SK-N-SH (cell line): ENCODE measurements at regions not wholly inside any gene's neighbourhood (a gene's known extent, or its start where the extent isn't known, plus 50 kb on each side); places are given as distances from the start of the nearest gene placed in this dataset.

Experiments used
- CTCF ChIA-PET: fragments of 300-600, 350-600 bp; formaldehyde crosslinking; extraction: SDS; loops from one replicate; lab custom pipeline; 2021; lab: Yijun Ruan, JAX
- POLR2A ChIA-PET: fragments of 350-600 bp; sonication (Branson Sonifier 250); formaldehyde crosslinking; extraction: SDS; loops from one replicate; lab custom pipeline; 2020; ENCODE audit warnings: antibody characterized with exemption, inconsistent platforms; lab: Yijun Ruan, JAX
- DNase-seq: peaks from one replicate; pipeline ENCODE4 v3.0.0; 2012
- H2AFZ ChIP-seq: fragments of 200-600 bp; sonication (generic); 2 replicates; pipeline ENCODE4 v1.8.1; 2016; ENCODE audit warnings: antibody characterized with exemption, mild to moderate bottlenecking, low read depth
- H3F3A ChIP-seq: fragments of 200-600 bp; sonication (generic); replicated peaks from 2 replicates; pipeline ENCODE3; 2016; ENCODE audit warnings: antibody characterized with exemption, mild to moderate bottlenecking; ENCODE audit not compliant: insufficient read depth
- H3K27ac ChIP-seq, 2 experiments: fragments of 200-500 bp in 1 of 2; fragments of 200-600 bp in 1 of 2; sonication (Bioruptor generic) in 1 of 2; sonication (generic), shearing (Covaris generic) in 1 of 2; 2 replicates each; pipeline versions ENCODE4 v1.5.1 to v1.6.1; 2014 to 2016; ENCODE audit warnings: low read depth in 2 of 2, inconsistent platforms in 1 of 2, low read length in 1 of 2, mild to moderate bottlenecking in 1 of 2, mixed read lengths in 1 of 2
- H3K27me3 ChIP-seq: fragments of 200-600 bp; sonication (generic), shearing (Covaris generic); 2 replicates; pipeline ENCODE4 v1.6.1; 2016; ENCODE audit warnings: mixed run types; ENCODE audit not compliant: insufficient read depth
- H3K36me3 ChIP-seq, 2 experiments: fragments of 200-500 bp in 1 of 2; fragments of 200-600 bp in 1 of 2; sonication (Bioruptor generic) in 1 of 2; sonication (generic) in 1 of 2; replicated peaks in 1 of 2; 2 replicates each; pipeline versions ENCODE3 to v1.5.1; 2014 to 2016; ENCODE audit warnings: low read length in 1 of 2, mild to moderate bottlenecking in 1 of 2; ENCODE audit not compliant: insufficient read depth in 2 of 2, control insufficient read depth in 1 of 2
- H3K4me1 ChIP-seq, 2 experiments: fragments of 200-500 bp in 1 of 2; fragments of 200-600 bp in 1 of 2; sonication (Bioruptor generic) in 1 of 2; sonication (generic), shearing (Covaris generic) in 1 of 2; 2 replicates each; pipeline versions ENCODE4 v1.5.1 to v1.6.1; 2014 to 2016; ENCODE audit warnings: low read depth in 1 of 2, low read length in 1 of 2, mixed run types in 1 of 2; ENCODE audit not compliant: insufficient read depth in 2 of 2, control insufficient read depth in 1 of 2
- H3K4me2 ChIP-seq: fragments of 200-600 bp; sonication (generic), shearing (Covaris generic); 2 replicates; pipeline ENCODE4 v1.6.1; 2017; ENCODE audit warnings: mixed run types
- H3K4me3 ChIP-seq, 2 experiments: fragments of 200-500 bp in 1 of 2; fragments of 200-600 bp in 1 of 2; sonication (Bioruptor generic) in 1 of 2; sonication (generic), shearing (Covaris generic) in 1 of 2; 2 replicates each; pipeline versions ENCODE4 v1.5.1 to v1.8.1; 2014 to 2016; ENCODE audit warnings: low read depth in 2 of 2, inconsistent platforms in 1 of 2, low read length in 1 of 2, mild to moderate bottlenecking in 1 of 2, mixed read lengths in 1 of 2, moderate library complexity in 1 of 2
- H3K79me2 ChIP-seq: fragments of 200-600 bp; sonication (generic); 2 replicates; pipeline ENCODE4 v1.8.1; 2017; ENCODE audit warnings: mild to moderate bottlenecking; ENCODE audit not compliant: insufficient read depth
- H3K9ac ChIP-seq: fragments of 200-600 bp; sonication (generic); 2 replicates; pipeline ENCODE4 v1.6.1; 2017; ENCODE audit warnings: mixed run types
- H3K9me2 ChIP-seq: fragments of 200-600 bp; sonication (generic); 2 replicates; pipeline ENCODE4 v1.6.1; 2017; ENCODE audit warnings: mixed run types
- H3K9me3 ChIP-seq: fragments of 200-600 bp; sonication (generic); 2 replicates; pipeline ENCODE4 v1.6.1; 2017; ENCODE audit warnings: mixed run types, mild to moderate bottlenecking, moderate library complexity
- H4K20me1 ChIP-seq: fragments of 200-600 bp; sonication (generic); 2 replicates; pipeline ENCODE4 v1.6.1; 2017; ENCODE audit warnings: mild to moderate bottlenecking, mixed run types; ENCODE audit not compliant: insufficient read depth
- CTCF ChIP-seq: fragments of 200-600 bp; sonication (generic); IDR thresholded peaks from 2 replicates; pipeline ENCODE4 v1.6.1; 2017; ENCODE audit warnings: antibody characterized with exemption, mild to moderate bottlenecking, moderate library complexity
- MEF2A ChIP-seq: IDR thresholded peaks from 2 replicates; pipeline ENCODE4 v1.4.0; 2012; ENCODE audit warnings: low read depth, borderline replicate concordance
- RAD21 ChIP-seq: IDR thresholded peaks from 2 replicates; pipeline ENCODE4 v1.6.1; 2012; ENCODE audit warnings: mild to moderate bottlenecking, low read length
- RFX5 ChIP-seq: IDR thresholded peaks from 2 replicates; pipeline ENCODE4 v1.6.1; 2012; ENCODE audit warnings: mild to moderate bottlenecking, improper control_type of control experiment, low read length
- SMC3 ChIP-seq: IDR thresholded peaks from 2 replicates; pipeline ENCODE4 v1.6.1; 2012; ENCODE audit warnings: low read depth, low read length, improper control_type of control experiment
- TEAD4 ChIP-seq: IDR thresholded peaks from 2 replicates; pipeline ENCODE4 v1.4.0; 2012; ENCODE audit warnings: mild to moderate bottlenecking, borderline replicate concordance; ENCODE audit not compliant: insufficient read depth
- WGBS: methylation state at CpG from one replicate; pipeline ENCODE4 v1.1.6; 2017; ENCODE audit warnings: low lambda C conversion rate; 5-methylcytosine and 5-hydroxymethylcytosine counted together

- Histone ChIP-seq H2AFZ (no peak overlapping the region), H3K9me3 (no peaks in the 10 kb centered on the region)
- peak; percentile 40 for TF ChIP-seq CTCF
- TF ChIP-seq TEAD4, result no peak
- no peak for TF ChIP-seq RFX5
- no peak for TF ChIP-seq MEF2A
- peak; percentile 12; the same call in 1 of the 2 replicates for TF ChIP-seq SMC3
- TF ChIP-seq RAD21, result peak; percentile 25
- TF ChIP-seq, all 33 proteins: peak for 3
- H3K4me2 ChIP-seq, result no peak overlapping the region
- no peaks in the 10 kb centered on the region for H3K79me2 ChIP-seq
- DNase-seq, result no peak
- no peak overlapping the region for H3K9ac ChIP-seq
- no peaks in the 10 kb centered on the region for H3K27me3 ChIP-seq
- 10% methylated on average over 6 of the region's 6 CpGs for WGBS
- H3K4me3 ChIP-seq, result no peak overlapping the region
- no peaks in the 10 kb centered on the region for H4K20me1 ChIP-seq
- POLR2A ChIA-PET, result no interaction called here
- 0 out of 2 replicates have a peak, but pooled peaks cover 2% of the 10 kb centered on the region for H3K9me2 ChIP-seq
- no peaks in the 10 kb centered on the region for H3K36me3 ChIP-seq
- no peak overlapping the region for H3K27ac ChIP-seq
- no peaks in the 10 kb centered on the region for H3F3A ChIP-seq
- H3K4me1 ChIP-seq, result no peaks in the 10 kb centered on the region
- CTCF ChIA-PET, result interaction anchor here (1.0 kb wide), 1 partner anchor 15 kb away, joined by 4 read pairs; no protein-coding TSS in a partner anchor
These were observed 130.2 kb downstream of the TPR start for GRCh38 chr1:186244825-186245224.
